PC-3 (cell line): ENCODE measurements at regions not wholly inside any gene's neighbourhood (a gene's known extent, or its start where the extent isn't known, plus 50 kb on each side); places are given as distances from the start of the nearest gene placed in this dataset.

ENCODE experiments used
- ATAC-seq: fragments of 200-7000 bp; cut with Tn5 transposase; 2 replicates; pipeline ENCODE4 v1.9.1; 2020; ENCODE audit warnings: mild to moderate bottlenecking, moderate library complexity
- BruUV-seq: library from RNA; stranded (reverse); fragments of 400-500 nt; replicated peaks from 2 replicates; lab custom pipeline; 2021; lab: Mats Ljungman, UMichigan
- CTCF ChIA-PET: fragments of 300-600 bp; sonication (Branson Sonifier 250); formaldehyde crosslinking; loops from one replicate; lab custom pipeline; 2022; ENCODE audit warnings: antibody characterized with exemption; lab: Charles Lee
- POLR2A ChIA-PET: fragments of 300-600 bp; sonication (Branson Sonifier 250); formaldehyde crosslinking; loops from one replicate; lab custom pipeline; 2022; ENCODE audit warnings: antibody characterized with exemption; ENCODE audit not compliant: unreplicated experiment; lab: Charles Lee
- DNase-seq: peaks from one replicate; pipeline ENCODE4 v3.0.0-alpha.2; 2015
- H2AFZ ChIP-seq: fragments of 300-600 bp; sonication (generic); 2 replicates; pipeline ENCODE4 v1.6.0; 2016; ENCODE audit warnings: antibody characterized with exemption, low read length
- H3F3A ChIP-seq: fragments of 300-600 bp; sonication (generic); one replicate; pipeline ENCODE4 v1.6.0; 2017; ENCODE audit warnings: antibody characterized with exemption, low read length, control low read depth, mild to moderate bottlenecking; ENCODE audit not compliant: unreplicated experiment
- H3K27ac ChIP-seq: fragments of 300-600 bp; sonication (generic); 2 replicates; pipeline ENCODE4 v1.5.1; 2016; ENCODE audit warnings: mild to moderate bottlenecking, low read length
- H3K27me3 ChIP-seq: fragments of 300-600 bp; sonication (generic); 2 replicates; pipeline ENCODE4 v1.6.1; 2016; ENCODE audit warnings: low read length, mixed read lengths
- H3K36me3 ChIP-seq: fragments of 300-600 bp; sonication (generic); 2 replicates; pipeline ENCODE4 v1.6.1; 2016; ENCODE audit warnings: low read depth, mixed run types, low read length, mixed read lengths
- H3K4me1 ChIP-seq: fragments of 300-600 bp; sonication (generic); 2 replicates; pipeline ENCODE4 v1.5.1; 2016; ENCODE audit warnings: low read length; ENCODE audit not compliant: insufficient read depth
- H3K4me2 ChIP-seq: fragments of 300-600 bp; sonication (generic); 2 replicates; pipeline ENCODE4 v1.6.0; 2016; ENCODE audit warnings: low read length
- H3K4me3 ChIP-seq: fragments of 300-600 bp; sonication (generic); 2 replicates; pipeline ENCODE4 v1.5.1; 2016; ENCODE audit warnings: mild to moderate bottlenecking, low read length, mixed read lengths
- H3K79me2 ChIP-seq: fragments of 300-600 bp; sonication (generic); 2 replicates; pipeline ENCODE4 v1.6.1; 2017; ENCODE audit warnings: low read length, mixed read lengths
- H3K9ac ChIP-seq: fragments of 300-600 bp; sonication (generic); 2 replicates; pipeline ENCODE4 v1.6.0; 2016; ENCODE audit warnings: mild to moderate bottlenecking, low read length
- H3K9me2 ChIP-seq: fragments of 300-600 bp; sonication (generic); replicated peaks from 2 replicates; pipeline ENCODE4 v1.6.1; 2016; ENCODE audit warnings: mixed run types, low read length, mixed read lengths
- H3K9me3 ChIP-seq: fragments of 300-600 bp; sonication (generic); 2 replicates; pipeline ENCODE4 v1.6.1; 2016; ENCODE audit warnings: low read length, mixed read lengths
- H4K20me1 ChIP-seq: fragments of 300-600 bp; sonication (generic); 2 replicates; pipeline ENCODE4 v1.6.1; 2016; ENCODE audit warnings: low read length, mixed read lengths
- EZH2 ChIP-seq: fragments of 300-600 bp; sonication (generic); IDR thresholded peaks from one replicate; pipeline ENCODE4 v1.6.1; 2017; ENCODE audit warnings: antibody characterized with exemption, mild to moderate bottlenecking, low read length; ENCODE audit not compliant: unreplicated experiment
- EZH2phosphoT487 ChIP-seq: fragments of 300-600 bp; sonication (generic); IDR thresholded peaks from 2 replicates; pipeline ENCODE4 v1.6.1; 2018; ENCODE audit warnings: mild to moderate bottlenecking, antibody characterized with exemption, low read length, borderline replicate concordance
- intact Hi-C: fragments of 100-400 bp; cut with micrococcal nuclease; formaldehyde crosslinking; loops from 2 replicates; pipeline ENCODE4 v1.9.0; 2023
- TF ChIP-seq, protein P1 (sequence below): fragments of 300-600 bp; sonication (generic); conservative IDR thresholded peaks from 2 replicates; pipeline ENCODE4 v1.5.1; 2017; ENCODE audit warnings: antibody characterized with exemption, low read depth, mild to moderate bottlenecking, low read length

DNA sequence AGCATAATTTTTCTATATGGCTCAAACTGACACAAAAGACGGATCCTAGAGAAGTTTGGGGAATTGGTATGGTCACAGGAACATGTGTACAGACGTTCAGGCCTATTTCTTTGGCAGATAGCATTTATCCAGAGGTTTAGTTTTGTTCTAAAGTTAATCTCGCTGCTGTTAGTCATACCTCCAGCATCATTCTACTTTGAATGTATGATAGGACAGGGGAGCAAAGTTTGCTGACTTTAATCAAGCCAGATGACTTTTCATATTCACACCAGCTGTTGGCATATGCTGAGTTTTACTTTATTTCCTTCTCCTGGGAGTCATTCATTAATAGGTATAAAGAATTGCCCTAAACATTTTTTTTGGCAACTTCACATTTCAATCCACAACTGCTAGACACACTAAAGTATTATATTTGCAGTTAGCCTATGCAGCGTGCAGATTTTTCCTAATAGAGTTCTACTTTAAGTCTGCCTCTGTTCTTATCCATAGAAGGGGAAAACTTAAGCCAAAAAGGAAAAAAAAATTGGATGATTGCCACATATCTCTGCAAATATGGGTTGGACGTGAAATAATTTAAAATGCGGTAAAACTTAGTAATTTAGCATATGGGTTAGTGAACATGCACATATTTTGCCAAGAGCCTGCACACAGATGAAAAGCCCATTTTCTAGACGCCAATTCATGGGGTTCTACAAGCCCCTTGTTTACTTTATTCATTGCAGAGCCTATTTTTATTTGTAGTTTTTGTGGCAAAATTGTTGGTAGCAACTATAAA lies 213.1 kb downstream of the C7orf25 start:
- H3K36me3 ChIP-seq, result no peaks in the 10 kb centered on the region
- H3K9me3 ChIP-seq, result no peaks in the 10 kb centered on the region
- H3K79me2 ChIP-seq, result no peaks in the 10 kb centered on the region
- no peak overlapping the region for H3K9ac ChIP-seq
- H3K27me3 ChIP-seq, result no peaks in the 10 kb centered on the region
- ATAC-seq (no peak), DNase-seq (no peak)
- H3K4me3 ChIP-seq, result no peak overlapping the region
- no peak overlapping the region for H2AFZ ChIP-seq
- H3K27ac ChIP-seq, result no peak overlapping the region
- no peak overlapping the region for H3K4me2 ChIP-seq
- no peaks in the 10 kb centered on the region for H3F3A ChIP-seq
- TF ChIP-seq, protein P1, sequence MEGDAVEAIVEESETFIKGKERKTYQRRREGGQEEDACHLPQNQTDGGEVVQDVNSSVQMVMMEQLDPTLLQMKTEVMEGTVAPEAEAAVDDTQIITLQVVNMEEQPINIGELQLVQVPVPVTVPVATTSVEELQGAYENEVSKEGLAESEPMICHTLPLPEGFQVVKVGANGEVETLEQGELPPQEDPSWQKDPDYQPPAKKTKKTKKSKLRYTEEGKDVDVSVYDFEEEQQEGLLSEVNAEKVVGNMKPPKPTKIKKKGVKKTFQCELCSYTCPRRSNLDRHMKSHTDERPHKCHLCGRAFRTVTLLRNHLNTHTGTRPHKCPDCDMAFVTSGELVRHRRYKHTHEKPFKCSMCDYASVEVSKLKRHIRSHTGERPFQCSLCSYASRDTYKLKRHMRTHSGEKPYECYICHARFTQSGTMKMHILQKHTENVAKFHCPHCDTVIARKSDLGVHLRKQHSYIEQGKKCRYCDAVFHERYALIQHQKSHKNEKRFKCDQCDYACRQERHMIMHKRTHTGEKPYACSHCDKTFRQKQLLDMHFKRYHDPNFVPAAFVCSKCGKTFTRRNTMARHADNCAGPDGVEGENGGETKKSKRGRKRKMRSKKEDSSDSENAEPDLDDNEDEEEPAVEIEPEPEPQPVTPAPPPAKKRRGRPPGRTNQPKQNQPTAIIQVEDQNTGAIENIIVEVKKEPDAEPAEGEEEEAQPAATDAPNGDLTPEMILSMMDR, result no peak
- no peak for TF ChIP-seq EZH2
- ChIA-PET CTCF (no interaction called here), POLR2A (no interaction called here)
- intact Hi-C loops, result no loop called here
- no peaks in the 10 kb centered on the region for H4K20me1 ChIP-seq
- BruUV-seq, result no TSS peak
- no peaks in the 10 kb centered on the region for H3K9me2 ChIP-seq
- H3K4me1 ChIP-seq, result no peaks in the 10 kb centered on the region

GRCh38 chr7:42694894-42695507 lies 216.9 kb downstream of the C7orf25 start:
- no peak for TF ChIP-seq EZH2
- no peak for TF ChIP-seq EZH2phosphoT487
- TF ChIP-seq, protein P1, result no peak
- Histone ChIP-seq H2AFZ (no peak overlapping the region), H3K9me2 (no peaks in the 10 kb centered on the region), H3K27ac (no peak overlapping the region), H3K27me3 (no peaks in the 10 kb centered on the region), H3F3A (no peaks in the 10 kb centered on the region), H3K79me2 (no peaks in the 10 kb centered on the region), H3K4me3 (no peak overlapping the region), H3K4me2 (no peak overlapping the region), H4K20me1 (no peaks in the 10 kb centered on the region), H3K9ac (no peak overlapping the region), H3K9me3 (no peaks in the 10 kb centered on the region), H3K36me3 (no peaks in the 10 kb centered on the region), H3K4me1 (no peaks in the 10 kb centered on the region)
- DNase-seq (peak; percentile 26), ATAC-seq (no peak)
- ChIA-PET CTCF (no interaction called here), POLR2A (no interaction called here)
- intact Hi-C loops, result no loop called here
- BruUV-seq, result no TSS peak

- Histone ChIP-seq H2AFZ (no peak overlapping the region), H3K79me2 (no peaks in the 10 kb centered on the region), H3K9me2 (no peaks in the 10 kb centered on the region), H3K27me3 (no peaks in the 10 kb centered on the region), H3K27ac (no peak overlapping the region), H3K4me1 (peaks cover 4% of the 10 kb centered on the region; the same call in 1 of the 2 replicates), H3K4me2 (no peak overlapping the region), H3K4me3 (no peak overlapping the region), H3F3A (no peaks in the 10 kb centered on the region), H3K9ac (no peak overlapping the region), H3K36me3 (no peaks in the 10 kb centered on the region), H3K9me3 (no peaks in the 10 kb centered on the region), H4K20me1 (no peaks in the 10 kb centered on the region)
- TF ChIP-seq, protein P1, result no peak
- no peak for TF ChIP-seq EZH2
- TF ChIP-seq EZH2phosphoT487, result no peak
- no TSS peak for BruUV-seq
- ChIA-PET CTCF (no interaction called here), POLR2A (no interaction called here)
- intact Hi-C loops, result no loop called here
- no peak for ATAC-seq
- no peak for DNase-seq
Measured at GRCh38 chr7:42693722-42694121, 218.1 kb downstream of the C7orf25 start.
